DND-41 (cell line): ENCODE measurements at regions not wholly inside any gene's neighbourhood (a gene's known extent, or its start where the extent isn't known, plus 50 kb on each side); places are given as distances from the start of the nearest gene placed in this dataset.

Experiments used
- ATAC-seq: fragments of 200-7000 bp; cut with Tn5 transposase; 3 replicates; pipeline ENCODE4 v1.9.1; 2021; ENCODE audit warnings: low read depth; ENCODE audit not compliant: insufficient read depth
- DNase-seq: peaks from one replicate; pipeline ENCODE4 v3.0.0-alpha.2; 2020
- H2AFZ ChIP-seq: 2 replicates; pipeline ENCODE4 v1.6.0; 2012; ENCODE audit warnings: low read depth, low read length
- H3K27ac ChIP-seq: 2 replicates; pipeline ENCODE4 v1.5.1; 2012; ENCODE audit warnings: low read length, inconsistent platforms
- H3K27me3 ChIP-seq: fragments of 200-600 bp; sonication (generic); 2 replicates; pipeline ENCODE4 v1.6.0; 2012; ENCODE audit warnings: low read length, mild to moderate bottlenecking, inconsistent platforms; ENCODE audit not compliant: insufficient read depth, poor library complexity
- H3K36me3 ChIP-seq: 2 replicates; pipeline ENCODE4 v1.5.1; 2012; ENCODE audit warnings: low read length, inconsistent platforms; ENCODE audit not compliant: insufficient read depth
- H3K4me1 ChIP-seq: 2 replicates; pipeline ENCODE4 v1.5.1; 2012; ENCODE audit warnings: mild to moderate bottlenecking, low read length; ENCODE audit not compliant: insufficient read depth
- H3K4me2 ChIP-seq: 2 replicates; pipeline ENCODE4 v1.6.0; 2012; ENCODE audit warnings: mild to moderate bottlenecking, moderate library complexity, low read length, inconsistent platforms; ENCODE audit not compliant: insufficient read depth
- H3K4me3 ChIP-seq, 2 experiments: fragments of 200-600 bp in 1 of 2; shearing (Covaris generic) in 1 of 2; 2 replicates each; pipeline ENCODE4 v1.5.1; 2012 to 2016; ENCODE audit warnings: inconsistent platforms in 2 of 2, low read length in 2 of 2, mild to moderate bottlenecking in 2 of 2, low read depth in 1 of 2, moderate library complexity in 1 of 2
- H3K79me2 ChIP-seq: 2 replicates; pipeline ENCODE4 v1.6.0; 2012; ENCODE audit warnings: low read length, inconsistent platforms; ENCODE audit not compliant: insufficient read depth
- H3K9ac ChIP-seq: 2 replicates; pipeline ENCODE4 v1.6.0; 2012; ENCODE audit warnings: low read depth, mild to moderate bottlenecking, inconsistent platforms, low read length, moderate library complexity
- H3K9me3 ChIP-seq: 2 replicates; pipeline ENCODE4 v1.5.1; 2012; ENCODE audit warnings: low read length, moderate library complexity, mild to moderate bottlenecking, inconsistent platforms; ENCODE audit not compliant: insufficient read depth, severe bottlenecking
- H4K20me1 ChIP-seq: 2 replicates; pipeline ENCODE4 v1.6.0; 2012; ENCODE audit warnings: low read length; ENCODE audit not compliant: insufficient read depth
- EZH2 ChIP-seq: IDR thresholded peaks from 3 replicates; pipeline ENCODE4 v1.6.1; 2012; ENCODE audit warnings: borderline replicate concordance, low read depth, mild to moderate bottlenecking, moderate library complexity, low read length, inconsistent platforms; ENCODE audit not compliant: severe bottlenecking
- TF ChIP-seq, protein P1 (sequence below): IDR thresholded peaks from 2 replicates; pipeline ENCODE4 v1.5.1; 2012; ENCODE audit warnings: borderline replicate concordance, low read length, moderate library complexity, mild to moderate bottlenecking; ENCODE audit not compliant: poor library complexity, severe bottlenecking; ENCODE audit errors: extremely low read depth

DNA sequence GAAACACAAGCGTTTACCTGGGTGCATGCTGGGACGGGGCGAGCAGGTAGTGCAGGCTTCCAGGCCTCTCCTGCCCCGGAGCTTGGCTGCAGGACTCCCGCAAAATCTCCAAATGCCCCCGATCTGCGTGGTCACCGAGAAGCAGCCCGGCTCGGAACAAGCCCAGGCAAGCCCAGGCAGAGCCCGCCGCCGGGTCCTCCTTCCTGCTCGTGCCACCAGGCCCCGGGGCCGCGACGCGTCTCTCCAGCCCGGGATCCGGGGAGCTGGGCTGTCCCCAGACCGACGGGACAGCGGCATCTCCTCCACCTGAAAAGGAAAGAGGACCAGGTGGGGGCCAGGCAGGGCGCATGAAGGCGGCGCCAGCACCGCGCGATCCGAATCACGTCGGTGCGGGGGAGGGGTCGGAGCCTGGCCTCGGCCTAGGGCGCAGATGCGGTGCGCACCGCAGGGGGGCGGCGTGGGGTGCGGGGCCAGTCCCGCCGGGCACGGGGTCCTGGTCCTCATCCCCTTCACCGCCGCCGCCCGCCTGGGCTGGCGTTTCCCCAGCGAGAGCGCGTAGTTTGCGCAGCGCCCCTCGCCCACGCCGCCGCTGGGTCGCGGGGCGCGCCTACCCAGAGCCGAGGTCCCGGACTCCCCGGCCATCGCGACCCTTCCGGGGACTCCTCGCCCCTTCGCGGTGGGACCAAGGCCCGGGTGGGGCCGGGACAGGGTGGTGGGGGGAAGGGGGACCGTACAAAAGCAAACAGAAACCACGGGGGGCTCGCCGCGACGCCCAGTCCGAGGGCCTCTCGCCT, 52.4 kb upstream of the H6PD start:
- peaks cover 10% of the 10 kb centered on the region for H3K27me3 ChIP-seq
- H3K4me3 ChIP-seq = no peak overlapping the region
- H3K4me2 ChIP-seq = no peak overlapping the region
- no peaks in the 10 kb centered on the region for H4K20me1 ChIP-seq
- H3K9ac ChIP-seq = no peak overlapping the region
- no peaks in the 10 kb centered on the region for H3K36me3 ChIP-seq
- no peaks in the 10 kb centered on the region for H3K4me1 ChIP-seq
- no peaks in the 10 kb centered on the region for H3K79me2 ChIP-seq
- DNase-seq (no peak), ATAC-seq (no peak; the same call in 2 of the 3 replicates)
- H3K9me3 ChIP-seq = no peaks in the 10 kb centered on the region
- H2AFZ ChIP-seq = no peak overlapping the region
- no peak overlapping the region for H3K27ac ChIP-seq
- no peak for TF ChIP-seq EZH2
- TF ChIP-seq, protein P1, sequence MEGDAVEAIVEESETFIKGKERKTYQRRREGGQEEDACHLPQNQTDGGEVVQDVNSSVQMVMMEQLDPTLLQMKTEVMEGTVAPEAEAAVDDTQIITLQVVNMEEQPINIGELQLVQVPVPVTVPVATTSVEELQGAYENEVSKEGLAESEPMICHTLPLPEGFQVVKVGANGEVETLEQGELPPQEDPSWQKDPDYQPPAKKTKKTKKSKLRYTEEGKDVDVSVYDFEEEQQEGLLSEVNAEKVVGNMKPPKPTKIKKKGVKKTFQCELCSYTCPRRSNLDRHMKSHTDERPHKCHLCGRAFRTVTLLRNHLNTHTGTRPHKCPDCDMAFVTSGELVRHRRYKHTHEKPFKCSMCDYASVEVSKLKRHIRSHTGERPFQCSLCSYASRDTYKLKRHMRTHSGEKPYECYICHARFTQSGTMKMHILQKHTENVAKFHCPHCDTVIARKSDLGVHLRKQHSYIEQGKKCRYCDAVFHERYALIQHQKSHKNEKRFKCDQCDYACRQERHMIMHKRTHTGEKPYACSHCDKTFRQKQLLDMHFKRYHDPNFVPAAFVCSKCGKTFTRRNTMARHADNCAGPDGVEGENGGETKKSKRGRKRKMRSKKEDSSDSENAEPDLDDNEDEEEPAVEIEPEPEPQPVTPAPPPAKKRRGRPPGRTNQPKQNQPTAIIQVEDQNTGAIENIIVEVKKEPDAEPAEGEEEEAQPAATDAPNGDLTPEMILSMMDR = no peak

DNA sequence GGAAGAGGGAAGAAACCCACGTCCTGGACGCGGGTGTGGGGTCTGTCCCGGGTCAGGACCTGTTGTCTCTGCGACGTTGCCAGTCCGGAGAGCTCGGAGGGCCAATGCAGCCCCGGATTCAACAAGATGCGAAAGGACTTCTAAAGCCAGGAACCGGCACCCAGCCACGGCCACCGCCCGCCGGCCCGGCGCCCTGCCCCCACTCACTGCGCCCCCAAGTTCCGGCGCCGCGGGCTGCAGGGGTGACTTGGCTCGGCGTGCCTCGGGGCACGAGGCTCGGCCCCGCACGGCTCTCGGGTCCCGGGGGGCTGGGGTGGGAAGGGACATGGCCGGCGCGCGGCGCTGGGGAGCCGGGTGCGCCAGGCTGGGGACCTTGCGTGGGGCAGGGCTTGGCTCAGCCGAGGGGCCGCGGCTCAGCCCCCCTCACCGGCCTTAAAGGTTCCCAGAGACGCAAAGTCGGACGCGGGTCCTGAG, 51.8 kb upstream of the H6PD start:
- H3K9me3 ChIP-seq = no peaks in the 10 kb centered on the region
- H3K4me1 ChIP-seq = no peaks in the 10 kb centered on the region
- H3K4me2 ChIP-seq = no peak overlapping the region
- H3K79me2 ChIP-seq = no peaks in the 10 kb centered on the region
- H3K9ac ChIP-seq = no peak overlapping the region
- H3K27ac ChIP-seq = no peak overlapping the region
- DNase-seq = no peak
- peaks cover 10% of the 10 kb centered on the region for H3K27me3 ChIP-seq
- no peak for ATAC-seq
- TF ChIP-seq, protein P1 = no peak
- no peak for TF ChIP-seq EZH2
- no peaks in the 10 kb centered on the region for H3K36me3 ChIP-seq
- no peak overlapping the region for H3K4me3 ChIP-seq
- no peaks in the 10 kb centered on the region for H4K20me1 ChIP-seq
- H2AFZ ChIP-seq = no peak overlapping the region

DNA sequence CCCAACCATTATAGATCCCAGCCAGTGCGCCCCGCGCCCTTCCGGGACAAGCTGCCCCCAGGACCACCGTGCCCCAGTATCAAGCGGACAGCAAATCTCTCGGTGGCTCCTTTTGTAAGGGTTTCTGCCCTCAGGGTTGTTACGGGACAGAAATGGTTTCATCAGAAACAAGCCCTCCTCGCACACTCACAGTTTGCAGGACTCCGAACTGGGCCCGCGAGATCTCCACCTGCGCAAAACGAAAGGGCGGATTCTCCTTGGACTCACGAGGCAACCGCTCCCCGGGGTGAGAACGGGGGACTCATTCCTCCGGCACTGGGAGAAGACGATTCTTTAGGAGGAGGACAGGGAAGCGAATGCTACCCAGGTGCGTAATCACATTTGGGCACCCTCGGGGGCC, 51.1 kb upstream of the H6PD start:
- no peak overlapping the region for H3K27ac ChIP-seq
- no peak overlapping the region for H3K4me2 ChIP-seq
- ATAC-seq = no peak
- H4K20me1 ChIP-seq = no peaks in the 10 kb centered on the region
- H3K4me3 ChIP-seq = no peak overlapping the region
- H3K9me3 ChIP-seq = no peaks in the 10 kb centered on the region
- DNase-seq = no peak
- peaks cover 10% of the 10 kb centered on the region for H3K27me3 ChIP-seq
- no peak for TF ChIP-seq EZH2
- TF ChIP-seq, protein P1 = no peak
- no peaks in the 10 kb centered on the region for H3K79me2 ChIP-seq
- no peaks in the 10 kb centered on the region for H3K36me3 ChIP-seq
- no peak overlapping the region for H2AFZ ChIP-seq
- H3K9ac ChIP-seq = no peak overlapping the region
- H3K4me1 ChIP-seq = no peaks in the 10 kb centered on the region
